ENCODE measurements at regions not wholly inside any gene's neighbourhood (a gene's known extent, or its start where the extent isn't known, plus 50 kb on each side); places are given as distances from the start of the nearest gene placed in this dataset.

GRCh38 chr2:126971481-126972278 is 73.0 kb downstream of the TEX51 start:
- DNase-seq (ENCODE audit: low read depth) = peak; percentile 40
- H3K4me3 ChIP-seq (ENCODE audit: low read depth, low read length) = peak overlapping the region; percentile 45
- TF ChIP-seq, protein P1, sequence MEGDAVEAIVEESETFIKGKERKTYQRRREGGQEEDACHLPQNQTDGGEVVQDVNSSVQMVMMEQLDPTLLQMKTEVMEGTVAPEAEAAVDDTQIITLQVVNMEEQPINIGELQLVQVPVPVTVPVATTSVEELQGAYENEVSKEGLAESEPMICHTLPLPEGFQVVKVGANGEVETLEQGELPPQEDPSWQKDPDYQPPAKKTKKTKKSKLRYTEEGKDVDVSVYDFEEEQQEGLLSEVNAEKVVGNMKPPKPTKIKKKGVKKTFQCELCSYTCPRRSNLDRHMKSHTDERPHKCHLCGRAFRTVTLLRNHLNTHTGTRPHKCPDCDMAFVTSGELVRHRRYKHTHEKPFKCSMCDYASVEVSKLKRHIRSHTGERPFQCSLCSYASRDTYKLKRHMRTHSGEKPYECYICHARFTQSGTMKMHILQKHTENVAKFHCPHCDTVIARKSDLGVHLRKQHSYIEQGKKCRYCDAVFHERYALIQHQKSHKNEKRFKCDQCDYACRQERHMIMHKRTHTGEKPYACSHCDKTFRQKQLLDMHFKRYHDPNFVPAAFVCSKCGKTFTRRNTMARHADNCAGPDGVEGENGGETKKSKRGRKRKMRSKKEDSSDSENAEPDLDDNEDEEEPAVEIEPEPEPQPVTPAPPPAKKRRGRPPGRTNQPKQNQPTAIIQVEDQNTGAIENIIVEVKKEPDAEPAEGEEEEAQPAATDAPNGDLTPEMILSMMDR (conservative IDR thresholded peaks at IDR 0.05; ENCODE audit: low read depth, low read length) = peak; percentile 82

DNA sequence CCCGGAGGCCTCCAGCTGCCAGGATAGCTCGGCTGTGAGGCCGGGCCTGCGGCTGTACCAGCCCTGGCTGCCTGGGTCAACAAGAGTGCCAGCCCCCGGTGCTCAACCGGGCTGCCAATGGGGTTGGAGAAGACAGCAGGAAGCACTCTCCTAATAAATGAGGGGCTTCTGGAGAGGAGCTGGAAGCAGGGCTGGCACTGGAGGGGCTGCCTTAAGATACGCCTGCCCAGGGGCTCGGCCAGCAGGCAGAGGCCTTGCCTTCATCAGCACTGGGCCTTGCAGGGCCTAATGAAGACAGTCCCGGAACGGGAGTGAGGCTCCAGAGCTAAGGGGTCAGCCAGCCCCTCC is 73.6 kb downstream of the TEX51 start:
- TF ChIP-seq, protein P1 (conservative IDR thresholded peaks at IDR 0.05; ENCODE audit: low read depth, low read length) = no peak
- no peak for DNase-seq (ENCODE audit: low read depth)
- H3K4me3 ChIP-seq (ENCODE audit: low read depth, low read length) = peak overlapping the region; percentile 45

DNA sequence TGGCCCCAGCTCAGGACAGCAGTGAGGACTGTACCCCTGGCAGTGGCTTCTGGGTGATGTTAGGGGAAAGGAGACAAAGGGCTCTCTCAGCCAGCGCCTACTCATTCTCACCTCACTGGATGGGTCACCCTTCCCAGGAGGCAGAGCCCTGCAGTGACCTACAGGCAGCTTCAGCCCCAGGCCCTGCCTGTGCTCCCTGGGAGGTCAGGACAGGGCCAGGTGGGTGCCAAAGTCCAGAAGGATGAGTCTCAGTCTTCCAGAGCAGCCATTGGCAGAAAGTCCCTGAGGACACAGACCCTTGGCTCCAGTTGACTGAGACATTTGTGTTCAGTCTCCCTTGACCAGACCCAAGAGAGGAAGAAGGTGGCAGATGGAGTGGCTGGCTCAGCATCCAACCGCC is 75.1 kb downstream of the TEX51 start:
- H3K4me3 ChIP-seq (ENCODE audit: low read depth, low read length) = no peak overlapping the region
- TF ChIP-seq, protein P1 (conservative IDR thresholded peaks at IDR 0.05; ENCODE audit: low read depth, low read length) = no peak
- no peak for DNase-seq (ENCODE audit: low read depth)

- H3K4me3 ChIP-seq (ENCODE audit: low read depth, low read length) = no peak overlapping the region
- no peak for DNase-seq (ENCODE audit: low read depth)
- TF ChIP-seq, protein P1 (conservative IDR thresholded peaks at IDR 0.05; ENCODE audit: low read depth, low read length) = no peak
These were observed 77.3 kb downstream of the TEX51 start for GRCh38 chr2:126975671-126976655.

GRCh38 chr2:126976721-126977328 is 78.1 kb downstream of the TEX51 start:
- DNase-seq (ENCODE audit: low read depth) = no peak
- TF ChIP-seq, protein P1 (conservative IDR thresholded peaks at IDR 0.05; ENCODE audit: low read depth, low read length) = no peak
- H3K4me3 ChIP-seq (ENCODE audit: low read depth, low read length) = no peak overlapping the region

GRCh38 chr2:126978333-126978732 is 79.6 kb downstream of the TEX51 start:
- DNase-seq (ENCODE audit: low read depth) = no peak
- TF ChIP-seq, protein P1 (conservative IDR thresholded peaks at IDR 0.05; ENCODE audit: low read depth, low read length) = no peak
- H3K4me3 ChIP-seq (ENCODE audit: low read depth, low read length) = no peak overlapping the region
